Muscle of leg (tissue), 3 donors: ENCODE measurements at regions not wholly inside any gene's neighbourhood (a gene's known extent, or its start where the extent isn't known, plus 50 kb on each side); places are given as distances from the start of the nearest gene placed in this dataset.
A peak's percentile ranks its signal among the peaks of the same experiment; 100 is the strongest.

Experiments used
- DNase-seq: peaks from one replicate; pipeline ENCODE4 v3.0.0; 2013
- H3K27ac ChIP-seq: one replicate; pipeline ENCODE4 v1.5.1; 2013; ENCODE audit warnings: mild to moderate bottlenecking, low read length, control low read depth
- H3K27me3 ChIP-seq: one replicate; pipeline ENCODE4 v1.6.1; 2013; ENCODE audit warnings: low read length; ENCODE audit not compliant: control insufficient read depth, insufficient read depth
- H3K36me3 ChIP-seq: one replicate; pipeline ENCODE4 v1.6.1; 2013; ENCODE audit warnings: low read length; ENCODE audit not compliant: control insufficient read depth, insufficient read depth
- H3K4me1 ChIP-seq: one replicate; pipeline ENCODE4 v1.6.1; 2013; ENCODE audit warnings: low read length; ENCODE audit not compliant: control insufficient read depth, insufficient read depth
- H3K4me3 ChIP-seq: one replicate; pipeline ENCODE4 v1.5.1; 2013; ENCODE audit warnings: low read length, control low read depth
- H3K9me3 ChIP-seq: replicated peaks from 2 replicates; pipeline ENCODE4 v1.6.1; 2013; ENCODE audit warnings: low read depth, low read length; ENCODE audit not compliant: control insufficient read depth
- WGBS: methylation state at CpG from one replicate; pipeline ENCODE4 v1.1.5; 2013; ENCODE audit warnings: missing lambda C conversion rate; ENCODE audit not compliant: insufficient coverage; 5-methylcytosine and 5-hydroxymethylcytosine counted together

DNA sequence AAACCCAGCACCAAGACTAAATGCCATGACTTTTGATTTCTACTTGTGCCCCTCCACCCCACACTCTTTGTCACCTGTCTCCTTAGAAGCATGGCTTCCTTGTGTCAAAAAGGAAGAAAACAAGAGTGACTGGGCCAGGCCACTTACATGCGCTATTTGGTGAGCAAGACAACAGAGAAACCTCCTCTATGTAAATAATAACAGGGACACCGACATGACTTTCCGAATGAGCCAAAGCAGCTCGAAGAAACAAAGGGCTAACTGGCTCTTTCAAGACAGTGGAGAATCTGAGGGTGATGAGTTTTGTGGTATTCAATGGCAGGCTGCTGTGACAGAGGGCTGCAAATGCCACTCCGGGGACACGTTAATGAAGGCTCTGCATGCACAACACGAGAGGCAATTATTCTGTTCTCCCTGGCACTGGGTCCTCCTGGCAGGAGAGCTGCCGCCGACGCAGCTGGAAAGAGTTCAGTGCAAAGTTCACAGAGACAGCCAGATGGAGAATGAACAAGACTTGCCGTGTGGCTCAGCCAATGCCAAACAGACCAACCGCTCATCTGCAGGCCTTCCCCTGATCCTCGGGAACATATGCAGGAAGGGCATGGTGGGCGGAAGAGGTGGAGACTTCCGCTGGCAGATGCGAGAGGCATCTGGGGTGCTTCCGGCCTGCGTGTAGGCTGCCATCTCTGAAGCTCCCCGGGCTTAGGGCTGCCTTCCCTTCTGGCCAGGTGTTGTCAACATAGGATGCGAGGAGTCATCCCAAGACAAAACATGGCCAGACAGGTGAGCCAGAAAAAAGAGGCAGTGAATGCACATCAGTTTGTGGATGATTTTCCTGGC is 59.1 kb upstream of the SMNDC1 start:
- Histone ChIP-seq H3K4me3 (no peak overlapping the region), H3K9me3 (no peaks in the 10 kb centered on the region), H3K27me3 (peaks cover 5% of the 10 kb centered on the region), H3K27ac (no peak overlapping the region), H3K36me3 (no peaks in the 10 kb centered on the region), H3K4me1 (peaks cover 13% of the 10 kb centered on the region)
- peak; percentile 33 for DNase-seq
- WGBS = 65% methylated on average over 17 of the region's 20 CpGs

DNA sequence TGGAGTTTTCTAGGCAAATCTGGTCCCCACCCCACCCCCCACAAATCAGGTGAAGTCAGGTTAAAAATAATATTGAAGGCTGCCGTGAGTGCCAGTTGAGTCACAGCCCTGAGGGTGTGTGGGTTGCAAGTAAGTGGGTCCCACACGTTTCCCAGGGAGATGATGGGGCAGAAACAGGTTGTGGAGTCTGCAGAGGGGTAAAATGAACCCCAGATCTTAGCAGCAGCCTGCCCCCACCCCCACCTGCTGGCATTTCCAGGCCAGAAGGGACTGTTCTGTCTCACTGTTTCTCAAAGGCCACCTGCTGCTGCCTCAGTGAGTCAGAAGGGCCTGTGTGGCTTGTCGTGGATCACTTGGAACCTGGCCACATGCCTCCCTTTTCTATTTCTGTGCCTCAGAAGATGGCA is 59.8 kb upstream of the SMNDC1 start:
- WGBS = 78% methylated on average over 1 of the region's 3 CpGs

DNA sequence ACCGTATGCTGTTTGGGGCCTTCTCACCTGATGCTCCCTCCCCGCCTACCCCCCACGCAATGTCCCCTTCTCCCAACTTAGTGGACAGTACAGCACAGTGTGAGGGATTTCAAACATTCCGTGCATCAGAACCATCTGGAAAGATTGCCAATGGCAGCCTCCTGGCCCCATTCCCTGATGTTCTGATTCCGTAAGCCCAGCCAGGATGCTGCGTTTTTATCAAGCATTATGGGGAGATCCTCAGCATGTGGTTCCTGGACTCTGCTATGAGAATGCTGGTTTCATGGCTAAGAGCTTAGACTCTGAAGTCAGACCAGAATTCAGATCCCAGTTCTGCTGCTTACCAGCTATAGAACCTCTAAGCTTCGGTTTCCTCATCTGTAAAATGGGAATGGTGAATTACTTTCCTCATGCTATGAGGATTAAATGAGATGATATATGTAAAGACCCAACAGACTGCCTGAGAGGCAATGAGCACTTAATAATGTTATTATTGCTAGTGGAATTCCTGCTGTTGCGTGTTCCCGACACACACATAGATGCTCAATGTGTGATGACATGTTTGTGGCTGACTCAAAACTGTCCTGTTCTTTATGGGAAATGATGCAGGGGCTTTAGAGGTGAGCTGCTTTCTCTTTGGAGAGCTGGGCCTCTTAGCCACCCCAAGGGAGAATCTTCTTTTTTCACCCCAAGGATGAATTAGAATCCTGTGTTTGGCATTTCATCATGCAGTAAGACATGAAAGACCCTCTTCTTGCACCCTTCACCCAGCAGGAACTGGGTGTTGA is 60.8 kb upstream of the SMNDC1 start:
- no peaks in the 10 kb centered on the region for H3K9me3 ChIP-seq
- H3K4me3 ChIP-seq = no peak overlapping the region
- H3K27me3 ChIP-seq = peaks cover 5% of the 10 kb centered on the region
- H3K36me3 ChIP-seq = no peaks in the 10 kb centered on the region
- 50% methylated on average over 6 of the region's 9 CpGs for WGBS
- H3K27ac ChIP-seq = no peak overlapping the region
- DNase-seq = no peak
- peaks cover 10% of the 10 kb centered on the region for H3K4me1 ChIP-seq

More for the DNA sequence above, 59.8 kb upstream of the SMNDC1 start:
- Histone ChIP-seq H3K4me1 (peaks cover 10% of the 10 kb centered on the region), H3K36me3 (no peaks in the 10 kb centered on the region), H3K9me3 (no peaks in the 10 kb centered on the region), H3K27me3 (peaks cover 5% of the 10 kb centered on the region), H3K27ac (no peak overlapping the region), H3K4me3 (no peak overlapping the region)
- DNase-seq = no peak

DNA sequence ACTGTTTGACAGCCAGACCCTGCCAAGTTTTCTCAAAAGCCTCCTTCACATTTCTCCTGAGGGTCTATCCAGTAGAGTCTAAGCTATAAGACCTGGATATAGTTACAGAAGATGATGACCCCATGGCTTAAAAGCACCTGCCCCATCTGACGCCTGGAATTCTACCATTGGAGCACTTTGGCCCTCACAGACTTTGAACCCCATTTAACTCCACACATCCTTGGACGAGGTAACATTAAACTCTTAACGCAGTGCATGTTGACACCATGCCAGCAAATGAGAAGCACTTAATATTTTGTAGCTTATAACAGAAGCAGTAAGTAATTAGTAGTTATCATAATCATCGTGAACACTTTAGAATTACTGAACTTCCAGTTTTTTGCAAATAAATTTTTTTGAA is 61.9 kb upstream of the SMNDC1 start:
- Histone ChIP-seq H3K27ac (no peak overlapping the region), H3K27me3 (no peaks in the 10 kb centered on the region), H3K4me3 (no peak overlapping the region), H3K4me1 (peaks cover 10% of the 10 kb centered on the region), H3K9me3 (no peaks in the 10 kb centered on the region), H3K36me3 (no peaks in the 10 kb centered on the region)
- DNase-seq = no peak
- WGBS = 75% methylated on average over 1 of the region's 4 CpGs

DNA sequence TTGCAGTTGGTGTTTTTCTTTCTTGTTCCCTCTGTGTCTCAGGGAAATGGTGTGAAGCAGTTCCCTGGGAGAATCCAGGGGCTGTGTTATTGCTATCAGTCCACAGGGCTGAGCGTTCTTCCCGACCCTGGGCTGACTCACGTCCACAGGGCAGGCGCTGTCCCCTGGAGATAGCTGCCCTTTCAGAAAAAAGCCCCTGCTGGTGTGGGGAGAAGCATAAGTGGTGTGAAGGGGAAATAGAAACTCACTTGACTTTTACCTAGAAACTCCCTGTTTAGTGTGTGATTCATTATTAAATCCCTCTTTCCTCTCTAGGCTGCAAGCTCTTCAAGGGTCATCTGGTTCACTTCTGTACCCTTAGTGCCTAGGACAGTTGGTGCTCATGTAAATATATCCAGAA is 63.3 kb upstream of the SMNDC1 start:
- H3K4me1 ChIP-seq = peaks cover 10% of the 10 kb centered on the region
- no peaks in the 10 kb centered on the region for H3K9me3 ChIP-seq
- no CpG with 5 or more reads among the region's 4 CpGs for WGBS
- no peak overlapping the region for H3K27ac ChIP-seq
- no peaks in the 10 kb centered on the region for H3K27me3 ChIP-seq
- H3K4me3 ChIP-seq = no peak overlapping the region
- no peak for DNase-seq
- no peaks in the 10 kb centered on the region for H3K36me3 ChIP-seq

DNA sequence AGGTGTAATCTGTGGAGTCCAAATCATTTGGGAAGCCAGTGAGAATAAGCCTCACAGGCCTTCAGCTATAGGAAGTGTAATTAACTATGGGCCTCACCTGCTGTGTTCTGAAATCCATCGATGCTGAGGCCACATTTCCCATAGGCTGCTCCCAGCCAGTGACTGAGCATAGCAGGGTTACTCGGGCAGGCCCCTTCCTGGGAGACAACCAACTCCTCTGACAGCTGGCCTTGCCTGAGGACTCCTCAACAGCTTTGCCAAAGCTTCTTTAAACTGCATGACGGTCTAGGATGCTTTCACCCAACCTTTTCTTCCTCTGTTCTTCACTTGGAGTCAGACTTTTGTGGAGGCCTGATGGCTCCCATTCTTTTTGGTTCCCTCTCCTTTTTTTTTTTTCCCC is 63.8 kb upstream of the SMNDC1 start:
- whole genome bisulfite sequencing = 53% methylated on average over 3 of the region's 3 CpGs
- DNase-seq = no peak
- no peaks in the 10 kb centered on the region for H3K9me3 ChIP-seq
- no peak overlapping the region for H3K27ac ChIP-seq
- H3K36me3 ChIP-seq = no peaks in the 10 kb centered on the region
- peaks cover 10% of the 10 kb centered on the region for H3K4me1 ChIP-seq
- no peaks in the 10 kb centered on the region for H3K27me3 ChIP-seq
- no peak overlapping the region for H3K4me3 ChIP-seq

DNA sequence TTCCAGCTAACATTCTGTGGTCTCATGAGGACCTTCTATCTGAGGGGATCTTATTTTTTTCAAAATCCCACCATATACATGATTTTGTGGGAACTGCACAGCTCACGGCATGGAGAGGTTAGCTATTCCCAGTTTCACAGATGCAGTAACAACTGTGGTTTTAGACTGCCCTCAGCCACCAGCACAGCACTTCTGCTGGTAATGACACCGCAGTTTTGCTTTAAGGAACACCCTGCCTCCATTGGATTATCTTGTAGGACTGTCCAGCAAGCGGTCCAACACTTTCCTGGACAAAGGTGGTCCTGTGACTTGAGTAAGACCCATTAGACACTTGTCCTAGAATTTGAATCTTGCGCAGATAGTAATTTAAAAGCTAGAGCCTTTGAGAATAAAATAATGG is 65.3 kb upstream of the SMNDC1 start:
- peaks cover 1% of the 10 kb centered on the region for H3K4me1 ChIP-seq
- H3K27ac ChIP-seq = no peak overlapping the region
- DNase-seq = no peak
- H3K36me3 ChIP-seq = no peaks in the 10 kb centered on the region
- H3K27me3 ChIP-seq = peaks cover 2% of the 10 kb centered on the region
- H3K9me3 ChIP-seq = no peaks in the 10 kb centered on the region
- no peak overlapping the region for H3K4me3 ChIP-seq
- 90% methylated on average over 3 of the region's 4 CpGs for WGBS

DNA sequence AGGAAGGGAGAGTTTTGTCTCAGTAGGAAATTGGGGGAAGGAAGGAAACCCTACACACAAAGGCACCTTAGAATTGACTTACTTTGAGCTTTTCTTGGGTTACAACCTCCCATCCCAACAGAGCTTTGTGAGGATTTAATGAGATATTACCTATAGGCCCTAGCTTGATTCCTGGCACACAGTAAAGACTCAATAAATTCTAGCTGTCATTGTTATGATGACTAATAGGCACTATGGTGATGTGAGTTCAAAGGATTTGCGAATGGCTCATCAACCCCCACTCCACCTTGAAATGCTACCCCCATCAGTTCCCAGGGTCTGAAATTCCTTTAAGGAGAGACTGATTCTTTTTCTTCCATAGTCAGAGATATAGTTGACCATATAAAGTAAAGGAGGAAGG is 67.9 kb upstream of the SMNDC1 start:
- Histone ChIP-seq H3K36me3 (no peaks in the 10 kb centered on the region), H3K4me3 (no peak overlapping the region), H3K4me1 (peaks cover 14% of the 10 kb centered on the region), H3K27me3 (peaks cover 4% of the 10 kb centered on the region), H3K9me3 (no peaks in the 10 kb centered on the region), H3K27ac (no peak overlapping the region)
- no peak for DNase-seq
- no CpG with 5 or more reads among the region's 1 CpG for WGBS

DNA sequence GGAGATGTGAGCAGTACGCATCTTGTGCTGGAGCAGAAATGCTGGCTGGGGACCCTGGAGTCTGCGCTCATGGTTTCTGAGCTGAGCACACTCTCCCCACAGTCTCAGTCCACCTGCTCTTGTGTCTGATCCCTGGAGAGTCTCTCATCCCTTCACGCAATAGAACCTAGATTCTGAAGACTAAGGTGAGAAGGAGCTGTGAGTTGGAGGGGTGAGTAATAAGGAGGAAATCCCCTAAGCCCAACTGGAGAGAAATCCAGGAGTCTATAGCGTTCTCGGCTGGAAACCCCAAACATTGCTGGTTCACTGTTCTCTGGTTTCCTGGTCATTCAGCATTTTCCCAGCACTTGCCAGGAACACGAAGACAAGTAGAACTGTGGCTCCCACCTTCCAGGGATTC is 68.3 kb upstream of the SMNDC1 start:
- Histone ChIP-seq H3K27ac (no peak overlapping the region), H3K4me3 (no peak overlapping the region), H3K4me1 (peaks cover 16% of the 10 kb centered on the region), H3K36me3 (no peaks in the 10 kb centered on the region), H3K27me3 (peaks cover 4% of the 10 kb centered on the region), H3K9me3 (no peaks in the 10 kb centered on the region)
- DNase-seq = no peak
- WGBS = 50% methylated on average over 3 of the region's 6 CpGs

DNA sequence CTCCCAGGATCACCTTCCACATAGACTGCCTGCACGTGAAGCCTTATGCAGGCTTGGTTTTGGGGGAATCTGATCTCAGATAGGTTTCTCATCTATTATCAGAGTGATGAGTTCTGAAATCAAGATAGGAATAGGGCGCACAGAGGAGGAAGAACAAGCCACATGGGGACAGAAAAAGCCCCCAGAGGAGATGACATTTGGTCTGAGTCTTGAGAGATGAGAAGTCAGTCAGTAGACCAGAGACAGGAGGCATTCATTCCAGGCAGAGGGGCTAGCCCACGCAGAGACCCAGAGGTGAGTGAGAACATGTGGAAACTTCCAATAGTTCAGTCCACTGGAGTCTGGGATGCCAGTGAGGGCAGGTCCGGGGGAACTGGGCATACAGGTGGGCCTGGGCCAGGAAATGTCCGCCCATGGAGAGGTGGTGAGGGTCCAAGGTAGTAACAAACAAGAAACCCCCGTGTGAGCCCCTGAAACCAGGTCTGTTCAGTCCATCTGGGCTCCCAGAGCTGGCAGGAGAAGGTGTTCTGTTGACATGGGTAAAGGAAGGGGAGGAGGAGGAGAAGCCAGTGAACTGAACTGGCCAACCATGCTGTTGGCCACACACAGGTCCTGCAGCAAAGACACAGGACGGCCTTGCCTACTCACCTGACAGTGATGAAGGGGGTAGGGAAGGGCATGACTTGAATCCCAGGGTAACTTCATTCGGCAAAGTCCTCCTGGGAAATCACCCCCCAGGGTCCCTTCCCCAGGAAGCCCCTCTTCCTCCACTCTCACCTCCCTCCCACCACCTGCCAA is 69.3 kb upstream of the SMNDC1 start:
- DNase-seq = no peak
- Histone ChIP-seq H3K36me3 (no peaks in the 10 kb centered on the region), H3K4me3 (no peak overlapping the region), H3K27ac (no peak overlapping the region), H3K4me1 (peaks cover 16% of the 10 kb centered on the region), H3K27me3 (peaks cover 4% of the 10 kb centered on the region), H3K9me3 (no peaks in the 10 kb centered on the region)
- 89% methylated on average over 5 of the region's 8 CpGs for WGBS
